GM23338 (cell line): ENCODE measurements at regions not wholly inside any gene's neighbourhood (a gene's known extent, or its start where the extent isn't known, plus 50 kb on each side); places are given as distances from the start of the nearest gene placed in this dataset.

Experiments used
- ATAC-seq: fragments of 200-7000 bp; cut with Tn5 transposase; 3 replicates; pipeline ENCODE4 v1.9.1; 2020
- DNase-seq: peaks from one replicate; pipeline ENCODE4 v3.0.0-alpha.2; 2015; ENCODE audit warnings: low spot score
- H2AFZ ChIP-seq: fragments of 200-600 bp; sonication (generic); 2 replicates; pipeline ENCODE4 v1.8.0; 2016; ENCODE audit warnings: antibody characterized with exemption, mild to moderate bottlenecking, moderate library complexity
- H3F3A ChIP-seq: fragments of 200-600 bp; sonication (generic); replicated peaks from 2 replicates; pipeline ENCODE4 v1.8.0; 2017; ENCODE audit warnings: antibody characterized with exemption, mixed run types, low read depth
- H3K27ac ChIP-seq: fragments of 200-600 bp; sonication (generic); 2 replicates; pipeline ENCODE4 v1.6.1; 2016; ENCODE audit warnings: low read depth
- H3K27me3 ChIP-seq: fragments of 200-600 bp; sonication (generic); 2 replicates; pipeline ENCODE4 v1.8.0; 2016; ENCODE audit warnings: mild to moderate bottlenecking, mixed run types, moderate library complexity; ENCODE audit not compliant: insufficient read depth
- H3K36me3 ChIP-seq: fragments of 200-600 bp; sonication (generic); 2 replicates; pipeline ENCODE4 v1.8.0; 2016; ENCODE audit warnings: mild to moderate bottlenecking; ENCODE audit not compliant: insufficient read depth
- H3K4me1 ChIP-seq: fragments of 200-600 bp; sonication (generic); 2 replicates; pipeline ENCODE4 v1.8.0; 2016; ENCODE audit warnings: mild to moderate bottlenecking, moderate library complexity; ENCODE audit not compliant: insufficient read depth
- H3K4me2 ChIP-seq: fragments of 200-600 bp; sonication (generic); 2 replicates; pipeline ENCODE4 v1.7.1; 2017; ENCODE audit warnings: mixed run types
- H3K4me3 ChIP-seq: fragments of 200-600 bp; sonication (generic); 2 replicates; pipeline ENCODE4 v1.6.1; 2016; ENCODE audit warnings: mixed run types
- H3K79me2 ChIP-seq: fragments of 200-600 bp; sonication (generic); replicated peaks from 2 replicates; pipeline ENCODE4 v1.8.0; 2017; ENCODE audit warnings: mild to moderate bottlenecking; ENCODE audit not compliant: insufficient read depth
- H3K9me2 ChIP-seq: fragments of 200-600 bp; sonication (generic); 2 replicates; pipeline ENCODE4 v1.8.0; 2017; ENCODE audit not compliant: insufficient read depth
- H4K20me1 ChIP-seq: fragments of 200-600 bp; sonication (generic); replicated peaks from 2 replicates; pipeline ENCODE4 v1.8.0; 2017; ENCODE audit warnings: mild to moderate bottlenecking; ENCODE audit not compliant: insufficient read depth
- H3K27ac Mint-ChIP-seq: 2 replicates; pipeline ENCODE4 v1.8.0; 2020; ENCODE audit warnings: inconsistent platforms, mild to moderate bottlenecking, moderate library complexity, mixed read lengths
- H3K27me3 Mint-ChIP-seq: 3 replicates; pipeline ENCODE4 v1.8.0; 2022; ENCODE audit warnings: low read depth, mild to moderate bottlenecking, moderate library complexity, mixed read lengths, inconsistent platforms; ENCODE audit not compliant: insufficient read depth, poor library complexity
- H3K36me3 Mint-ChIP-seq: 3 replicates; pipeline ENCODE4 v1.8.0; 2021; ENCODE audit warnings: low read depth, mild to moderate bottlenecking, inconsistent platforms, moderate library complexity, mixed read lengths
- H3K4me1 Mint-ChIP-seq: 3 replicates; pipeline ENCODE4 v1.8.0; 2020; ENCODE audit warnings: mild to moderate bottlenecking, inconsistent platforms, mixed read lengths
- H3K4me3 Mint-ChIP-seq: 3 replicates; pipeline ENCODE4 v1.8.0; 2021; ENCODE audit warnings: moderate library complexity, mild to moderate bottlenecking, inconsistent platforms, mixed read lengths
- H3K9me3 Mint-ChIP-seq: 3 replicates; pipeline ENCODE4 v1.8.0; 2020; ENCODE audit warnings: moderate library complexity, mild to moderate bottlenecking, inconsistent platforms, mixed read lengths
- CREB1 ChIP-seq: fragments of 250-450 bp; sonication (Bioruptor Pico); IDR thresholded peaks from 2 replicates; pipeline ENCODE4 v1.5.0; 2020; ENCODE audit warnings: low read depth, mild to moderate bottlenecking, moderate library complexity
- EZH2 ChIP-seq: fragments of 200-600 bp; sonication (generic); IDR thresholded peaks from one replicate; pipeline ENCODE4 v1.8.0; 2017; ENCODE audit warnings: antibody characterized with exemption, mild to moderate bottlenecking, low read depth; ENCODE audit not compliant: unreplicated experiment
- EZH2phosphoT487 ChIP-seq: fragments of 200-600 bp; sonication (generic); IDR thresholded peaks from one replicate; pipeline ENCODE4 v1.8.1; 2018; ENCODE audit warnings: antibody characterized with exemption; ENCODE audit not compliant: unreplicated experiment
- JUNB ChIP-seq: IDR thresholded peaks from one replicate; pipeline ENCODE4 v1.6.1; 2016; ENCODE audit warnings: antibody characterized with exemption; ENCODE audit not compliant: unreplicated experiment
- NANOG ChIP-seq: IDR thresholded peaks from 2 replicates; pipeline ENCODE4 v1.6.1; 2016; ENCODE audit warnings: antibody characterized with exemption, borderline replicate concordance
- POLR2AphosphoS5 ChIP-seq: IDR thresholded peaks from 2 replicates; pipeline ENCODE4 v1.6.1; 2016; ENCODE audit warnings: antibody characterized with exemption, low read depth
- STAT1 ChIP-seq: IDR thresholded peaks from one replicate; pipeline ENCODE4 v1.6.1; 2016; ENCODE audit warnings: antibody characterized with exemption; ENCODE audit not compliant: unreplicated experiment
- ZNF114 ChIP-seq: fragments of 250-450 bp; sonication (Bioruptor Pico); IDR thresholded peaks from 2 replicates; pipeline ENCODE4 v1.5.0; 2020; ENCODE audit warnings: mild to moderate bottlenecking, moderate library complexity
- ZNF331 ChIP-seq: fragments of 250-450 bp; sonication (Bioruptor Pico); IDR thresholded peaks from 2 replicates; pipeline ENCODE4 v1.5.0; 2020; ENCODE audit warnings: low read depth, mild to moderate bottlenecking, moderate library complexity
- TF ChIP-seq, protein P1 (sequence below): fragments of 250-450 bp; sonication (Bioruptor Pico); IDR thresholded peaks from 2 replicates; pipeline ENCODE4 v1.5.0; 2020; ENCODE audit warnings: mild to moderate bottlenecking, moderate library complexity
- TF ChIP-seq, protein P2 (sequence below): IDR thresholded peaks from 2 replicates; pipeline ENCODE4 v1.6.1; 2016; ENCODE audit warnings: antibody characterized with exemption
- TF ChIP-seq, protein P3 (sequence below): IDR thresholded peaks from one replicate; pipeline ENCODE4 v1.6.1; 2018; ENCODE audit warnings: antibody characterized with exemption; ENCODE audit not compliant: unreplicated experiment
- TF ChIP-seq, protein P4 (sequence below), 2 experiments: fragments of 200-600 bp in 1 of 2; sonication (generic) in 1 of 2; conservative IDR thresholded peaks; 2 replicates each; pipeline versions ENCODE4 v1.5.1 to v1.6.1; 2016 to 2017; ENCODE audit warnings: antibody characterized with exemption in 2 of 2, low read depth in 2 of 2, mild to moderate bottlenecking in 2 of 2, moderate library complexity in 1 of 2

DNA sequence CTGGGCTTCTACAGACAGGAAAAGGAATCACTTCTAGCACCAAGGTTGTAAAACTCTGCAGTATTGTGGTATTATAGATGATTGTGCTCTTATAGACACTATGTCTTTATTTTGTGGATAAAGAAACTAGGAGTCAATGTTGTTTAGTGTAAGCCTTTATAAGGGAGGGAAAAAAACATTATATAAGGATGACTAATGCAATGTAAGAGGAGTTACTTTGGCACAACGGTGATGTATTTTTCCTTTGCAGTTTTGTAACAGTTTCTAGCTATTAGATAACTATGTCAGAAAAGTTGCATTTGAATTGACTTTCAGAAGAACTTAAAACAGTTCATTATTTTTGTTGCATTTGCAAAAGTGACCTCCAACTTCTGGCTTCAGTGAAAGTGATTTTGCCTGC, 545.4 kb downstream of the CCDC85A start:
- Histone ChIP-seq H3K36me3 (no peaks in the 10 kb centered on the region; the same call in 1 of the 2 replicates), H4K20me1 (no peaks in the 10 kb centered on the region), H3K4me1 (no peaks in the 10 kb centered on the region), H3K79me2 (no peaks in the 10 kb centered on the region), H3K9me2 (no peaks in the 10 kb centered on the region), H3K27me3 (no peaks in the 10 kb centered on the region), H3K4me2 (no peak overlapping the region), H2AFZ (no peak overlapping the region), H3K27ac (no peak overlapping the region), H3F3A (no peaks in the 10 kb centered on the region), H3K4me3 (no peak overlapping the region)
- Mint-ChIP-seq H3K9me3 (peaks cover 32% of the 10 kb centered on the region), H3K4me1 (no peaks in the 10 kb centered on the region), H3K27ac (no peak overlapping the region), H3K27me3 (no peaks in the 10 kb centered on the region), H3K36me3 (peaks cover 17% of the 10 kb centered on the region; the same call in 2 of the 3 replicates), H3K4me3 (no peak overlapping the region)
- DNase-seq (no peak), ATAC-seq (no peak)
- TF ChIP-seq, protein P1, sequence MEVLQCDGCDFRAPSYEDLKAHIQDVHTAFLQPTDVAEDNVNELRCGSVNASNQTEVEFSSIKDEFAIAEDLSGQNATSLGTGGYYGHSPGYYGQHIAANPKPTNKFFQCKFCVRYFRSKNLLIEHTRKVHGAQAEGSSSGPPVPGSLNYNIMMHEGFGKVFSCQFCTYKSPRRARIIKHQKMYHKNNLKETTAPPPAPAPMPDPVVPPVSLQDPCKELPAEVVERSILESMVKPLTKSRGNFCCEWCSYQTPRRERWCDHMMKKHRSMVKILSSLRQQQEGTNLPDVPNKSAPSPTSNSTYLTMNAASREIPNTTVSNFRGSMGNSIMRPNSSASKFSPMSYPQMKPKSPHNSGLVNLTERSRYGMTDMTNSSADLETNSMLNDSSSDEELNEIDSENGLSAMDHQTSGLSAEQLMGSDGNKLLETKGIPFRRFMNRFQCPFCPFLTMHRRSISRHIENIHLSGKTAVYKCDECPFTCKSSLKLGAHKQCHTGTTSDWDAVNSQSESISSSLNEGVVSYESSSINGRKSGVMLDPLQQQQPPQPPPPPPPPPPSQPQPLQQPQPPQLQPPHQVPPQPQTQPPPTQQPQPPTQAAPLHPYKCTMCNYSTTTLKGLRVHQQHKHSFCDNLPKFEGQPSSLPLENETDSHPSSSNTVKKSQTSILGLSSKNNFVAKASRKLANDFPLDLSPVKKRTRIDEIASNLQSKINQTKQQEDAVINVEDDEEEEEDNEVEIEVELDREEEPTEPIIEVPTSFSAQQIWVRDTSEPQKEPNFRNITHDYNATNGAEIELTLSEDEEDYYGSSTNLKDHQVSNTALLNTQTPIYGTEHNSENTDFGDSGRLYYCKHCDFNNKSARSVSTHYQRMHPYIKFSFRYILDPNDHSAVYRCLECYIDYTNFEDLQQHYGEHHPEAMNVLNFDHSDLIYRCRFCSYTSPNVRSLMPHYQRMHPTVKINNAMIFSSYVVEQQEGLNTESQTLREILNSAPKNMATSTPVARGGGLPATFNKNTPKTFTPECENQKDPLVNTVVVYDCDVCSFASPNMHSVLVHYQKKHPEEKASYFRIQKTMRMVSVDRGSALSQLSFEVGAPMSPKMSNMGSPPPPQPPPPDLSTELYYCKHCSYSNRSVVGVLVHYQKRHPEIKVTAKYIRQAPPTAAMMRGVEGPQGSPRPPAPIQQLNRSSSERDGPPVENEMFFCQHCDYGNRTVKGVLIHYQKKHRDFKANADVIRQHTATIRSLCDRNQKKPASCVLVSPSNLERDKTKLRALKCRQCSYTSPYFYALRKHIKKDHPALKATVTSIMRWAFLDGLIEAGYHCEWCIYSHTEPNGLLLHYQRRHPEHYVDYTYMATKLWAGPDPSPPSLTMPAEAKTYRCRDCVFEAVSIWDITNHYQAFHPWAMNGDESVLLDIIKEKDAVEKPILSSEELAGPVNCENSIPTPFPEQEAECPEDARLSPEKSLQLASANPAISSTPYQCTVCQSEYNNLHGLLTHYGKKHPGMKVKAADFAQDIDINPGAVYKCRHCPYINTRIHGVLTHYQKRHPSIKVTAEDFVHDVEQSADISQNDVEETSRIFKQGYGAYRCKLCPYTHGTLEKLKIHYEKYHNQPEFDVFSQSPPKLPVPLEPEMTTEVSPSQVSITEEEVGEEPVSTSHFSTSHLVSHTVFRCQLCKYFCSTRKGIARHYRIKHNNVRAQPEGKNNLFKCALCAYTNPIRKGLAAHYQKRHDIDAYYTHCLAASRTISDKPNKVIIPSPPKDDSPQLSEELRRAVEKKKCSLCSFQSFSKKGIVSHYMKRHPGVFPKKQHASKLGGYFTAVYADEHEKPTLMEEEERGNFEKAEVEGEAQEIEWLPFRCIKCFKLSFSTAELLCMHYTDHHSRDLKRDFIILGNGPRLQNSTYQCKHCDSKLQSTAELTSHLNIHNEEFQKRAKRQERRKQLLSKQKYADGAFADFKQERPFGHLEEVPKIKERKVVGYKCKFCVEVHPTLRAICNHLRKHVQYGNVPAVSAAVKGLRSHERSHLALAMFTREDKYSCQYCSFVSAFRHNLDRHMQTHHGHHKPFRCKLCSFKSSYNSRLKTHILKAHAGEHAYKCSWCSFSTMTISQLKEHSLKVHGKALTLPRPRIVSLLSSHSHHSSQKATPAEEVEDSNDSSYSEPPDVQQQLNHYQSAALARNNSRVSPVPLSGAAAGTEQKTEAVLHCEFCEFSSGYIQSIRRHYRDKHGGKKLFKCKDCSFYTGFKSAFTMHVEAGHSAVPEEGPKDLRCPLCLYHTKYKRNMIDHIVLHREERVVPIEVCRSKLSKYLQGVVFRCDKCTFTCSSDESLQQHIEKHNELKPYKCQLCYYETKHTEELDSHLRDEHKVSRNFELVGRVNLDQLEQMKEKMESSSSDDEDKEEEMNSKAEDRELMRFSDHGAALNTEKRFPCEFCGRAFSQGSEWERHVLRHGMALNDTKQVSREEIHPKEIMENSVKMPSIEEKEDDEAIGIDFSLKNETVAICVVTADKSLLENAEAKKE (CRISPR knock-in tag), result no peak
- TF ChIP-seq JUNB (no peak), EZH2phosphoT487 (no peak), POLR2AphosphoS5 (no peak), STAT1 (no peak), ZNF114 (CRISPR knock-in tag) (no peak), EZH2 (no peak), ZNF331 (no peak), NANOG (no peak), CREB1 (CRISPR knock-in tag) (no peak)
- TF ChIP-seq, protein P2, sequence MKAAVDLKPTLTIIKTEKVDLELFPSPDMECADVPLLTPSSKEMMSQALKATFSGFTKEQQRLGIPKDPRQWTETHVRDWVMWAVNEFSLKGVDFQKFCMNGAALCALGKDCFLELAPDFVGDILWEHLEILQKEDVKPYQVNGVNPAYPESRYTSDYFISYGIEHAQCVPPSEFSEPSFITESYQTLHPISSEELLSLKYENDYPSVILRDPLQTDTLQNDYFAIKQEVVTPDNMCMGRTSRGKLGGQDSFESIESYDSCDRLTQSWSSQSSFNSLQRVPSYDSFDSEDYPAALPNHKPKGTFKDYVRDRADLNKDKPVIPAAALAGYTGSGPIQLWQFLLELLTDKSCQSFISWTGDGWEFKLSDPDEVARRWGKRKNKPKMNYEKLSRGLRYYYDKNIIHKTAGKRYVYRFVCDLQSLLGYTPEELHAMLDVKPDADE, result no peak
- TF ChIP-seq, protein P3, sequence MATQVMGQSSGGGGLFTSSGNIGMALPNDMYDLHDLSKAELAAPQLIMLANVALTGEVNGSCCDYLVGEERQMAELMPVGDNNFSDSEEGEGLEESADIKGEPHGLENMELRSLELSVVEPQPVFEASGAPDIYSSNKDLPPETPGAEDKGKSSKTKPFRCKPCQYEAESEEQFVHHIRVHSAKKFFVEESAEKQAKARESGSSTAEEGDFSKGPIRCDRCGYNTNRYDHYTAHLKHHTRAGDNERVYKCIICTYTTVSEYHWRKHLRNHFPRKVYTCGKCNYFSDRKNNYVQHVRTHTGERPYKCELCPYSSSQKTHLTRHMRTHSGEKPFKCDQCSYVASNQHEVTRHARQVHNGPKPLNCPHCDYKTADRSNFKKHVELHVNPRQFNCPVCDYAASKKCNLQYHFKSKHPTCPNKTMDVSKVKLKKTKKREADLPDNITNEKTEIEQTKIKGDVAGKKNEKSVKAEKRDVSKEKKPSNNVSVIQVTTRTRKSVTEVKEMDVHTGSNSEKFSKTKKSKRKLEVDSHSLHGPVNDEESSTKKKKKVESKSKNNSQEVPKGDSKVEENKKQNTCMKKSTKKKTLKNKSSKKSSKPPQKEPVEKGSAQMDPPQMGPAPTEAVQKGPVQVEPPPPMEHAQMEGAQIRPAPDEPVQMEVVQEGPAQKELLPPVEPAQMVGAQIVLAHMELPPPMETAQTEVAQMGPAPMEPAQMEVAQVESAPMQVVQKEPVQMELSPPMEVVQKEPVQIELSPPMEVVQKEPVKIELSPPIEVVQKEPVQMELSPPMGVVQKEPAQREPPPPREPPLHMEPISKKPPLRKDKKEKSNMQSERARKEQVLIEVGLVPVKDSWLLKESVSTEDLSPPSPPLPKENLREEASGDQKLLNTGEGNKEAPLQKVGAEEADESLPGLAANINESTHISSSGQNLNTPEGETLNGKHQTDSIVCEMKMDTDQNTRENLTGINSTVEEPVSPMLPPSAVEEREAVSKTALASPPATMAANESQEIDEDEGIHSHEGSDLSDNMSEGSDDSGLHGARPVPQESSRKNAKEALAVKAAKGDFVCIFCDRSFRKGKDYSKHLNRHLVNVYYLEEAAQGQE, result no peak
- TF ChIP-seq, protein P4, sequence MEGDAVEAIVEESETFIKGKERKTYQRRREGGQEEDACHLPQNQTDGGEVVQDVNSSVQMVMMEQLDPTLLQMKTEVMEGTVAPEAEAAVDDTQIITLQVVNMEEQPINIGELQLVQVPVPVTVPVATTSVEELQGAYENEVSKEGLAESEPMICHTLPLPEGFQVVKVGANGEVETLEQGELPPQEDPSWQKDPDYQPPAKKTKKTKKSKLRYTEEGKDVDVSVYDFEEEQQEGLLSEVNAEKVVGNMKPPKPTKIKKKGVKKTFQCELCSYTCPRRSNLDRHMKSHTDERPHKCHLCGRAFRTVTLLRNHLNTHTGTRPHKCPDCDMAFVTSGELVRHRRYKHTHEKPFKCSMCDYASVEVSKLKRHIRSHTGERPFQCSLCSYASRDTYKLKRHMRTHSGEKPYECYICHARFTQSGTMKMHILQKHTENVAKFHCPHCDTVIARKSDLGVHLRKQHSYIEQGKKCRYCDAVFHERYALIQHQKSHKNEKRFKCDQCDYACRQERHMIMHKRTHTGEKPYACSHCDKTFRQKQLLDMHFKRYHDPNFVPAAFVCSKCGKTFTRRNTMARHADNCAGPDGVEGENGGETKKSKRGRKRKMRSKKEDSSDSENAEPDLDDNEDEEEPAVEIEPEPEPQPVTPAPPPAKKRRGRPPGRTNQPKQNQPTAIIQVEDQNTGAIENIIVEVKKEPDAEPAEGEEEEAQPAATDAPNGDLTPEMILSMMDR (conservative IDR thresholded peaks at IDR 0.05; ENCODE audit: low read depth in 2 of 2), result no peak
